Germinal center (tissue), 1 donor: ENCODE measurements at regions not wholly inside any gene's neighbourhood (a gene's known extent, or its start where the extent isn't known, plus 50 kb on each side); places are given as distances from the start of the nearest gene placed in this dataset.
"Not testable (repeated sequence)": the region's sequence is repeated elsewhere in the genome, so short reads cannot be mapped to it uniquely, and the experiment has no call there.

ENCODE experiments used
- DNase-seq: peaks from one replicate; pipeline ENCODE4 v3.0.0; 2012; ENCODE audit warnings: mixed read lengths, low spot score

- DNase-seq: no peak
Measured at GRCh38 chr10:124213471-124213870, 120.1 kb upstream of the CHST15 start.

DNA sequence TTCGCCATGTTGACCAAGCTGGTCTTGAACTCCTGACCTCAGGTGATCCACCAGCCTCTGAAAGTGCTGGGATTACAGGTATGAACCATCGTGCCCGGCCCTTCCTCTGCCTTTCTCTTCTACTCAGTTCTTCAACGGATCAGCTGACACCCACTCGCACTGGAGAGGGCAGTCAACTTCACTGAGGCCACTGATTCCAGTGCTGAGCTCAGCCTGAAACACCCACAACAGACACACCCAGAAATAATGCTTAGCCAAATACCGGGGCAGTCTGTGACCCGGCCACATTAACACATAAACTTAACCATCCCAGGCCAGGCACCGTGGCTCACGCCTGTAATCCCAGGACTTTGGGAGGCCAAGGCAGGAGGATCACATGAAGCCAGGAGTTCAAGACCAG lies 119.3 kb upstream of the CHST15 start:
- DNase-seq: no peak

- DNase-seq: no peak
Measured at GRCh38 chr10:124211921-124212320, 118.5 kb upstream of the CHST15 start.

DNA sequence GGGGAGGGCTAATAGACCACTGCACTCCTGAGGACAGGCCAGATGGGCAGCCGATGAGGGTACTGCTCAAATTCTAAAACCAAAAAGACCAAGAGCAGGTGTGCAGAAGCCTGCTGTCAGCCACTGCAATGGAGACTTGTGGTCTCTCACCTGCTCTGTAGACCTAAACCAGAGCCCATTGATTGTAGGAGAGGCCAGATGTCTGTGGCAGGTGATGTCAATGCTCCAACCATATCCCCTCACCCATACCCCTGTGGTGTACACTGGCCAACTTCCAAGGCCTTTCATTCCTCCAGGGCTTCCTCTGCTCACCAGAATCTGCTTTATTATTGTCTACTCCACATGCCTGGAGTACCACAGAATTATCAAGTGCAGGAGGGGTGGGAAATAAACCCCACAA lies 116.9 kb upstream of the CHST15 start:
- DNase-seq: no peak

- no peak for DNase-seq
Measured at GRCh38 chr10:124207391-124207790, 114.0 kb upstream of the CHST15 start.

GRCh38 chr10:124206616-124207015 lies 113.2 kb upstream of the CHST15 start:
- no peak for DNase-seq

DNA sequence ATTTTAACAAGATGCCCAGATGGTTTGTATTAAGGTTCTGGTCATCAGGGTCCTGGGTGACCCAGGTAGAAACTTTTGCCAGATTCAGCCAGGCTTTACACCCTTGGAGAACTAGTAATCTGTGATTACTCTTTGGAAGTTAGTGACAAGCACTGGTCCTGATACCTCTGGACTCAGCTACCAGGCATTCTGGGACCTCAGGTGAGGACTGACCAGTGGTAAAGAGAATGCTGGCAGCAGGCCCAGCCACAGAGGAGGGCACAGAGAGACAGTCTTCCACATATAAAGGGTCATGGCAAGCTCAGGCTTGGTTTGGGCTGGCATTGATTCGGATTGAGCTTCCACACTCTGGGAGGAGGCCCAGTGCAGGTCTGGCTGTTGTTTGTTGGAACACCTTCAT lies 112.0 kb upstream of the CHST15 start:
- DNase-seq: no peak

DNA sequence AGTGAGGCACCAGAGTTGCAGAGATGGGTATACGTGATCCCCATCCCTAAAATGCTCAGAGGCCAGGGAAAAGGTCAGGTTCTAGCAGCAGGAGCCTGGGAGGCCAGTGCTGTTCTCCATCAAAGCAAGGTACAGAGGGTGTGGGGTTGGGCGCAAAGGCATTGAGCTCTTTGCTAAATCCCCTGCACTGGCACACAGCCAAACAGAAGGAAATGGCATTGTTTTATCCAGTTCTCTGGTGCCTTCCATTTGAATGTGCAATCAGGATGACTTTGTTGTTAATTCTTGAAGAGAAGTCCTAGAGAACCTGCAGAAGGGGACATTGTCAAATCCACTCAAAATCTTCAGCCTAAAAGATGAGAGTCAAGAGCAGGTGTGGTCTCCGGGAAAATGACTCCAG lies 111.3 kb upstream of the CHST15 start:
- no peak for DNase-seq

DNA sequence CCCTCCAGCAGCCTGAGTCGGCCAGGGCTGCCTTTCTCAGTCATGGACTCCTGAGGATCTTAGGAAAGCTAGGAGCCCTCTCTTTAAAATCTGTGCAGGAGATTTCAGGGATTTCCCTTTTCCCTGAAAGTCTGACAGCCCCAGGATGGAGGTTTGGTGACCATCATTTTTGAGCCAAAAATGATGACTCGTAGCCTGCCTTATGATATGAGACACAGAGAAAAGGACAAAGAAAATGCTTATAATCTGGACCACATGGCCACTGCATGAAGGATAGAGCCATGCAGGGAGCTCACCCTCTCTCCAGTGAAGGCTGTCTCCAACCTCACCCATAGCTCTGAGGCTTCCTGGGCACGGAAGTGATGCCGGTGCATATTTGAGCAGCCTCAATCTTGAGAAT lies 106.6 kb upstream of the CHST15 start:
- DNase-seq: no peak

GRCh38 chr10:124198871-124199270 lies 105.5 kb upstream of the CHST15 start:
- no peak for DNase-seq

DNA sequence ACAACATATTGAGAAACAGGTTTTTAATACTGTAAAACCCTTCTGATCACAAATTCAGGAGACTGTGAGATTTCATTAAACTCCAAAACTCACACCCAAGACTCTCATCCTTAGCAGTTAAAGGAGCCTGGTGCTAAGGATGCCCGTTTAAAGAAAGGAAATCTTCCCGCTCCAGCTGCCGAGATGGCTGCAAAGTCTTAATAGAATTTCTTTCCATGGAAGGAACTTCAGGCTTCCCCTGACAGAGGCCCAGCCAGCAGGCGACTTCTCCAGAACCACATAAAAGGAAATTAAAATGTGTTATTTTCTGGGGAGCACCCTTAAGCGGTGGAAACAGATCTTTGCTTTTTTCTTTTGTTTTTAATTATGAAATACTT lies 104.7 kb upstream of the CHST15 start:
- no peak for DNase-seq

DNA sequence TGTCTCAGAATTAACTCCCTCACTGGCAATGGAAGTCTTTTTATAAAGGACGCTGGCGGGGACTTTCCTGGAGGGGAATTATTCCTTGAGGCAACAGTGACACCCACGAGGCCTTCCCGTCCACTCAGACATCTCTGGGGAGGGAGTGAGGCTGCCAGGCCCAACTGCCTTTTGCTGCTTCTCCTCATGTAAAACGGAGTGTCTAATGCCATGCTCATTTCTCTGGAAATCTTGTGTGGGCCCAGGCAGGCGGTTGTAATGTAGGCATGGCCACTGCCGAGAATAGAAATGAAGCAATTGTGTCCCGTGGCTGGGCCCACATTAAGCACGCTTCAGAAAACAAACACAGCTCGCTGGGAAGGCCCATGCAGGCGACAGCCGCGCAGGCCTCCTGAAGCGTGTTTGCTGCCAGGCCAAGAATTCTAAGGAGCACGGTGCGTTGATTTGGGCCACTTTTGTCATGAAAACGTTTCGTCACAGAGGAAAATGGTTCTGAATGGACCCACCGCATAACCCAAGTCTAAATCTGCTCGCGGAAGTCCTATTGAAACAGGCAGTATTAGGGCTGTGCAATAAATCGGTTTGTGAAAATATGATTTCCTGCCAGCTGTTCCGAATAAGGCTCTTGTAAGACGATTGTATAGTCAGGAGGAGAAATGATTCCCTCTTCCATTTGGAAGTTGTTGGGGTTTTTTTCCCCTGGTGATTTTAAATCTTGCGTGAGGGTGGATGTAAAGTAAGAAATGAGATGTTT lies 104.2 kb upstream of the CHST15 start:
- DNase-seq: no peak

DNA sequence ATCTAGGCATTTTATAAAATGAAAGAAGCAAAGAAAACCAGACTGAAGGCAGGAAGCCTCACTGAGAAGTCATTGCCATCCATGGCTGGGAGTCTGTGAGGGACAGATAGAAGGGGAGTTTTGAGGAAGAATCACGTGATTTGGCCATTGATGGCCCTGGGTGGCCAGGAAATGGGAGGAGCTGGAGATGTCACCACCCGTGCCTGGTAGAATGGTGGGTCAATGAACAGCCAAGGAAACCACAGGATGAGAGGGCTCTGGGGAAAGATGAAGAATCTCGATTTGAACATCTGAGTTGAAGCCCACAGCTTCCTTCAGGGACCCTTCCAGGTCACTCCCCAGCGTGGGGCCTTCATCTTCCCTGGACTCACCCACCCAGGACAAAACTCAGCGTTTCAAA lies 103.3 kb upstream of the CHST15 start:
- no peak for DNase-seq

GRCh38 chr10:124194199-124194824 lies 100.9 kb upstream of the CHST15 start:
- peak; percentile 28 for DNase-seq

DNA sequence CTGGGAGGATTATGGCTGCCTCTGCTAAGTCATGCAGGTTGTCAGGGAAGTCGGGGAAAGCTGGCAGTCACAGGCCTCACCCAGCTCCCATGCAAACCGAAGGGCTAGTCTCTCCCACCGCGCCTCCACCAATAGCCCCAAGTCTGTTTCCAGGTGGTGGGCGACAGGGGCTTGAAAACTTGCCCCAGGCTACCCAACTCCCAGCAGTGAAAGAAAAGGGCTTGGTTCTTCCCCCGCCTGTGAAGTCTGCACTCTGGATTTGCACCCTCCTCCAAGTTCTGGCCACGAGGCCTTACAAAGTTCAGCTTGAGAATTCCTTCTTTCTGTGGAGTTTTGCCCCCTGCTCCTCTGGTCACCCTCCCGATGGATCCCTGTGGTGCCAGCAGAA lies 99.9 kb upstream of the CHST15 start:
- DNase-seq: no peak

- not testable (repeated sequence) for DNase-seq
Measured at GRCh38 chr10:124192664-124193308, 99.4 kb upstream of the CHST15 start.

GRCh38 chr10:124190476-124190875 lies 97.1 kb upstream of the CHST15 start:
- not testable (repeated sequence) for DNase-seq

- no peak for DNase-seq
Measured at GRCh38 chr10:124186956-124187355, 93.6 kb upstream of the CHST15 start.

DNA sequence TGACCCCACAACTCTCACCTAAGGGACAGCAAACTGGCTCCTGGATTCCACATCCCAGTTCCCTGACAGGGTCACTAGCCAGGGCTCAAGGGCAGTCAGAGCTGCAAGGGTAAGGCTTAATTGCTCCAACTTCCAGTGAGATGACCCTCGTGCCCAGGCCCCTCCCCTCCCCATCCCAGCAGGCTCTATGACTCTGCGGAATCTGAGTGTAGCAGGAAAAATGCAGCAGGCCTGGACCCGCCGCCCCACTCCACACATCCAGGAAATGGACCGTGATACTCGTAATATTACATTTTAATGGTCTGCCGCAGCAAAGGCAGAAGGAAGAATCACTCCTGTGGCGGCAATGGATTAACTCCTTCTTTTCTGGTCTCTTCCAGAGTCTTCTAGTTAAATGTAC lies 91.7 kb upstream of the CHST15 start:
- no peak for DNase-seq

DNA sequence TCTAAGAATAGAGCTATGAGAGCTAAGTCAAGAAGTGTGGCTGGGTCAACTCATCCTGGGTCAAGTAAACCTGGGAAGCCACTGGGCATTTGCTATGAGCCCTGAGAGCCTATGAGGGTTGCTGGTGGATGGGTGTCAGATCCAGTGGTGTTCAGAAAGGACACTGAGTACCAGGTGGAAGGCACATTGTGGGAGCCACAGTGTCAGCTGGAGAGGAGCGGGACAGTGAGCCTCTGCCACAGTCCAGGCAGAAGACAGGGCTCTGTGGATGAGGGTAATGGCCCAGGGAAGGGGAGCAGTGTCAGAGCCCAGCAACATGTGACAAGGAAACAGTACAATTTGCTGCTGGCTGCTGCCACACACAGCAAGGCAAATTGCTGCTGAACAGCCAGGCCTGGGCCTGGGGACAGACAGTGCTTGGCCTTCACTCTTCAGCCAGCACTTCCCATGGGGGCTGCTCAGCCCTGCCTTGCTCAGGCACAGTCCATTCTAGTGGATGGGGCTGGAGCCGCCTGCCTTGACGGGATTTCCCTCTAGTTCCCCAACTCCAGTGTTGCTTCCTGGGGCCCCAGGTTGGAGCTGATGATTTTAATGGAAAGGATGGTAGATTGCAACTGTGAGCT lies 90.9 kb upstream of the CHST15 start:
- no peak for DNase-seq

- no peak for DNase-seq
Measured at GRCh38 chr10:124183617-124184016, 90.2 kb upstream of the CHST15 start.

GRCh38 chr10:124182088-124182541 lies 88.7 kb upstream of the CHST15 start:
- no peak for DNase-seq

GRCh38 chr10:124181656-124182055 lies 88.3 kb upstream of the CHST15 start:
- no peak for DNase-seq
